ENCODE measurements at regions not wholly inside any gene's neighbourhood (a gene's known extent, or its start where the extent isn't known, plus 50 kb on each side); places are given as distances from the start of the nearest gene placed in this dataset.
A peak's percentile ranks its signal among the peaks of the same experiment; 100 is the strongest.

GRCh38 chr13:44243198-44243857 is 130.3 kb upstream of the SERP2 start:
- DNase-seq (ENCODE audit: extremely low read depth in 1 of 11, low read depth in 9 of 11, low spot score in 4 of 11) = no peak

GRCh38 chr13:44244288-44244687 is 129.3 kb upstream of the SERP2 start:
- no peak for DNase-seq (ENCODE audit: extremely low read depth in 1 of 11, low read depth in 9 of 11, low spot score in 4 of 11)

GRCh38 chr13:44249431-44249836 is 124.2 kb upstream of the SERP2 start:
- peak in 1 of 11 donors; percentile 50 for DNase-seq (ENCODE audit: extremely low read depth in 1 of 11, low read depth in 9 of 11, low spot score in 4 of 11)

DNA sequence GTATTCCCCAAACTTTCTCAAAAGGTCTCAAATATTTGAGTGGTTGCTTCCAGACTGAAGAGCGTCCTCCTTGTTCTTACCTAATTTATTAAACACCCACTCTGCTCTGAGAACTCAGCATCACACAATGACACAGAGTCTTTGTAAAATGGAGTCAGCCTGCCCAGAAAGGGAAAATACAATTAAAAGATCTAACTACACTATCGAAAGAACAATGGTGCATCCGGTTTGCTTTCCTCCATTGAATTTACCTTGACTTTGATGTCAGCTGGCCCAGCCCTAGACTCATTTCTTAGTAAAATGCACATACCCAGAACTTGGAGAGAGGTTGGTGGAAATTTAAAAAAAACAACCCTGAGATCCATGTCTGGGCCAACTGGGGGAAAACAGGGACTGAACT is 120.7 kb upstream of the SERP2 start:
- DNase-seq (ENCODE audit: extremely low read depth in 1 of 11, low read depth in 9 of 11, low spot score in 4 of 11) = no peak

- no peak for DNase-seq (ENCODE audit: extremely low read depth in 1 of 11, low read depth in 9 of 11, low spot score in 4 of 11)
These were observed 117.8 kb upstream of the SERP2 start for GRCh38 chr13:44255771-44256364.

DNA sequence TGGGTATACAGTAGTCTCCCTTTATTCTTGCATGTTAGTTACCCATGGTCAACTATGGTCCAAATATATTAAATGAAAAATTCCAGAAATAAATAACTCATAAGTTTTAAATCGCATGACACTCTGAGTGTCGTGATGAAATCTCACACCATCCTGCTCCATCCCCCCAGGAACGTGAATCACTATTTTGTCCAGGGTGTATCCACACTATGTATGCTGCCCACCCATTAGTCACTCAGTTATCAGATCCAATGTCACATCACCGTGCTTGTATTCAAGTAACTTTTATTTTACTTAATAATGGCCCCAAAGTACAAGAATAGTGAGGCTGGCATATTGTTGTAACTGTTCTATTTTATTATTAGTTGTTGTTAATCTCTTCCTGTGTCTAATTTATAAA is 115.8 kb upstream of the SERP2 start:
- no peak for DNase-seq (ENCODE audit: extremely low read depth in 1 of 11, low read depth in 9 of 11, low spot score in 4 of 11)

DNA sequence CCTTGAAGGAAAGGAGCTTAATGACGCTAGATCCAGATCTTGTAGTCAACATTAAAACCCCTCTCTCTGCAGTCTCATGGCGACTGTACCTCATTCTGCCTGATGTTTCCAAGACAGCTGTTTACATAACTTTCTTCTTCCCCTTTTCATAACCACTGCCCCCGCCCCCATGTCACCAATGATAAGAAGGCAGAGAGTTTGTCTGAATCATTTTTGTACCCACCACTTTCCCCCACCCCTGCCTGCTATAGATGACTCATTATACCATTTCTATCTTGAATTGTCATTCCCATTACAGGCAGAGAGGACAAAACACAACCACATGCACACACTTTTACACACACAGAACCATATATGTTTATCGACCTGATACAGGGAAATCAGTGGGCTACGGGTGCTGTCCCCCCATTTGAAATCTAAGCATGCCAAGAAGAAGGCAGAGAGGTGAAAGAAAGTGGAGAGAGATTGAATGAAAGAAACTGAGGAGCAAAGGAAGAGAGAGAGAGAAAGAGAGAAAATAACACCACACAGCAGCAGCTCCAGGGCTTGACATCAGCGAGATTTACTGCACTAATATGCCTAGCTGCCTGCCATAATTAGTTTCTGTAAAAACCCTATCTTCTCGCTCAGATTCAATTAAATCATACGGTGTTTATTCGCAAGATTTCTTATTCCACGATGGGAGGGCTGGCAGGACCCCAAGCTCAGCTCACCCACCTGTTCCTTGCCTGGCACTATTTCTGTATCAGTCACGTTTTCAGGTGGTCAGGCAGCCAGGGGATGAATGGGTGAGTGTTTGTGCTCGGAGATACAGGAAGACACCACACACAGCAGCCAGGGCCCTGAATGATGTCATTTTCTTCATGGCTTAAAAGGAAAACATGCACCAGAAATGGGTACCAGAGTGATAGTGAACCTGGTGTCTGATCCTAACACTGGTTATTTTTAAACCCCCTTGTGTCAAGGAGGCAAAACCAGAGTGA is 114.3 kb upstream of the SERP2 start:
- DNase-seq (ENCODE audit: extremely low read depth in 1 of 11, low read depth in 9 of 11, low spot score in 4 of 11) = no peak

DNA sequence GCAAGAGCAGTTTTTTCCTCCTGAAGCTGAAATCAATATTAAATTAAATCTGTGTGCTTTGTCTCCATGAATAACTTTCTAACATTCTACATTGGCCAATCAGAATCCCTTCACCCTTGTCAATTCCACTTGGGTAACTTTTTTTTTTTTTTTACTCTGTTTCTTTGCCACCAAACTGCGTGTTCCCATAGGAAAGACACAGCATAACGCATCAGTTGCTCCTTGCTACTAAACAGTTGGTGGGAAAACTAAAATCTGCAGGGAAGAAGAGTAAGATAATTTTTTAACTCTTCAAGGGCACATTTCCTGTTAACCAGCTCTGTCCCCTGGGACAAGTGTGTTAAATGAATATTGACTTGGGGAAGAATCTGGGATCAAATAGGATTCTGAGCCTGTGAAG is 113.3 kb upstream of the SERP2 start:
- no peak for DNase-seq (ENCODE audit: extremely low read depth in 1 of 11, low read depth in 9 of 11, low spot score in 4 of 11)

GRCh38 chr13:44263751-44264620 is 109.6 kb upstream of the SERP2 start:
- no peak for DNase-seq (ENCODE audit: extremely low read depth in 1 of 11, low read depth in 9 of 11, low spot score in 4 of 11)

DNA sequence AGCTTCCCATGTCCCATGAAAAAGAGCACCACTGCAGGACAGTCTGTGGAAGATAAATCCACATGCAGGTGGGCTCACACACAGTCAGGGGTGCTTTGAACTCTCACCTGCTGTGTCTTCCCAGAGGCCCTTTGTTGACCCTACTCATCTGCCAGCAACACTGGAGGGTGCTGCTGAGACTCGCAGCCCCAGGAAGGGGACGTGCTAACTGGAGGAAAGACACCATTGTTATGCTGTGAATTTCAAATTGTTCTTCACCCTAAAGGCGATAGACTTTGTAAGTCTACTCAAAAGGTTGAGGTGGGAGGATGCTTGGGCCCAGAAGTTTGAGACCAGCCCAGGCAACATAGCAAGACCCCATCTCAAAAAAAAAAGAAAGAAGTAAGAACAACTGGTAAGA is 107.3 kb upstream of the SERP2 start:
- no peak for DNase-seq (ENCODE audit: extremely low read depth in 1 of 11, low read depth in 9 of 11, low spot score in 4 of 11)

- DNase-seq (ENCODE audit: extremely low read depth in 1 of 11, low read depth in 9 of 11, low spot score in 4 of 11) = no peak
These were observed 106.9 kb upstream of the SERP2 start for GRCh38 chr13:44266772-44267171.

GRCh38 chr13:44267203-44267602 is 106.4 kb upstream of the SERP2 start:
- DNase-seq (ENCODE audit: extremely low read depth in 1 of 11, low read depth in 9 of 11, low spot score in 4 of 11) = no peak

- DNase-seq (ENCODE audit: extremely low read depth in 1 of 11, low read depth in 9 of 11, low spot score in 4 of 11) = no peak
These were observed 105.6 kb upstream of the SERP2 start for GRCh38 chr13:44267980-44268379.

GRCh38 chr13:44268980-44269379 is 104.6 kb upstream of the SERP2 start:
- no peak for DNase-seq (ENCODE audit: extremely low read depth in 1 of 11, low read depth in 9 of 11, low spot score in 4 of 11)

DNA sequence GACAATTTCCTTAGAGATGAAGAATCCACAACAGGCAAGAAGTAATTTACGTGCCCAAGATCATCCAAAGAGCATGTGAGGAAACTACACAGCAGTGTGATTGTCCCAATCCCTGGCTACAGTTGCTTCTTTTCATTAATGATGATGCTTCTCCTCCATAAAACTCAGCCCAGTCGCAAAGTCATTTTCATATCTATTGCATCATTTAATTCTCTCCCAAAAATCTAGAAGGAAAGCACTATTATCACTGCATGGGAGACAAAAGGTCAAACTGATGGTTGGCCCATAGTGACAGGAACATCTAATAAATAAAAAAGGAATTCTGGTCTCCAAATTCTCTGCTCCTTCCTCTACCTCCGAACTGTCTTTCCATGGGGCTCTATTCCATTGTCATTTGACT is 103.5 kb upstream of the SERP2 start:
- DNase-seq (ENCODE audit: extremely low read depth in 1 of 11, low read depth in 9 of 11, low spot score in 4 of 11) = no peak

DNA sequence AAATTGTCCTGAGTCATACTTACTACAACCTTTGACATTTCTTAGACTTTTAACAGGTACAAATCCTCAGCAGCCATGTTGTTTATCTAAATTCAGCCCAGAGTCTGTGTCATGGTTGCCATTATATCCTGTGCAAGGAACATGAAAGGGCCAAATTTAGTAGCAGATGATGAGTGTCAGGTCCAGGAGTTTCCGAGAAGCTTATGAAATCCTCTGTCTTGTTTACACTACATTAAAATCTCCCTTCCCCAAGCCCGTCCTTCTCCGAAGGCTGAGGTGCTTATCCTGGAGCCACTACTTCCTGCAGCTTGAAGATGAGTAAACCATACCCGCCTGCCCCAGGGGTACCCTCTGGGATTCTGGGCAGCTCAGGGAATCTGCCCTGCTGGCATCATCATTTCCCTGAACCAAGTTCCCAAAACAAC is 102.6 kb upstream of the SERP2 start:
- no peak for DNase-seq (ENCODE audit: extremely low read depth in 1 of 11, low read depth in 9 of 11, low spot score in 4 of 11)

DNA sequence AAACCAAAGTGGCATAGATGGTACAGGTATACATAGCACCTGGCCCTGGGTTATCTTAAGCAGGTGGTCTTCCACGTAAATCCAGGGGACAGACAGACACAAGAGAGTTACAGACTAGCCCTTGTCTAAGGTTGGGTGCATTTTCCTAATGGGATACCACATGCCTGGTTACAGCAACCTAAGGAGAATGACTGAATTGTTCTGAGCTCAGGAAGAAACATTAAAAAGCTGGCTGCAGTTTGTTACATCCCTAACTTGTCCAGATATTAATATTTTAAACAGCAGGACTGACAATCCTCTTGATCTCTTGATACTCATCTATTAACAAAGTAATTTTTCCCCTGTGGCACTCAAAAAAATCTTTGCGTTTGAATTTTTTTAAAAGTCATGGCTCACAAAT is 102.2 kb upstream of the SERP2 start:
- DNase-seq (ENCODE audit: extremely low read depth in 1 of 11, low read depth in 9 of 11, low spot score in 4 of 11) = no peak

- DNase-seq (ENCODE audit: extremely low read depth in 1 of 11, low read depth in 9 of 11, low spot score in 4 of 11) = no peak
These were observed 101.7 kb upstream of the SERP2 start for GRCh38 chr13:44271915-44272341.

DNA sequence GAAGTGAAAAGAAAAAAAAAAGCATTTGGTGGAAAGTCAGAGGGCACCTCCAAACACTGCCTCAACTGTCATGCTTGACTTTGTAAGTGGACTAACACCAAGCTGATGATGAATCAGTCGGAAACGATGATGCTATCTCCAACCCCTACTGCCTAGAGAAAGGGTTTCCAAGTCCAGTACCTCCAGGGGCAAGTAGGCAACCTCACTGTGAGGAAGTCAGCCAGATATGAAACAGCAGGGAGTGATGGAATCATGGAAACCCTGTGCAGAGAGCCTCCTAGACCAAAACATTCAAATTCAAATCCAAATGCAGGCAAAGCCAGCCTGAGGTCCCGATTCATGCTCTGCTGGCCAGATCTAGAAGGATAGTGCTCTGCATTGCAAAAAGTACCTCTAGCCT is 100.9 kb upstream of the SERP2 start:
- no peak for DNase-seq (ENCODE audit: extremely low read depth in 1 of 11, low read depth in 9 of 11, low spot score in 4 of 11)

All from renal cortex interstitium (tissue), 11 donors.